NCI-H524 treated with DMSO at 0.1 percent for 48 hours (cell line): ENCODE measurements at regions not wholly inside any gene's neighbourhood (a gene's known extent, or its start where the extent isn't known, plus 50 kb on each side); places are given as distances from the start of the nearest gene placed in this dataset.

Source experiments
- DNase-seq: peaks from one replicate; lab custom pipeline; 2025; lab: John Stamatoyannopoulos, UW

GRCh38 chr13:32910530-32910929 is 105.7 kb upstream of the KL start:
- DNase-seq: no peak

GRCh38 chr13:32911506-32911905 is 104.7 kb upstream of the KL start:
- DNase-seq: peak; percentile 9

GRCh38 chr13:32914686-32915085 is 101.5 kb upstream of the KL start:
- no peak for DNase-seq

DNA sequence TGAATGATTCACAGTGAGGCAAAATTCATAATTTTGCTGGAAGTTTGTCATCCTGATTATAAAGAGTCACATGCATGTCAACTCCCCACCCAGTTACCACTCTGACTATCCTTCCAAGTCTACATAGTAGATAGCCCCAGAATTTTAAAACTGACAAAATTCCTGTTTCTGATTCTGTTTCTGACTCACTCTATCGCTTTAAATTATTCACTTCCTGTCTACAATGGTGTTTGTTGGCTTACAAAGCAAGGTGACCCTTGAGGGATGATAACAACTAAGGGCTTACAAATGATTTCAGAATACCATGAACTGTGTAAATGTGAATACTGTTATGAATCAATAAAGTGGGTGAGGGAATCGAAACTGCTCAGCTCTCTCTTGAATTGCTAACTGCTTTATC is 98.7 kb upstream of the KL start:
- no peak for DNase-seq

DNA sequence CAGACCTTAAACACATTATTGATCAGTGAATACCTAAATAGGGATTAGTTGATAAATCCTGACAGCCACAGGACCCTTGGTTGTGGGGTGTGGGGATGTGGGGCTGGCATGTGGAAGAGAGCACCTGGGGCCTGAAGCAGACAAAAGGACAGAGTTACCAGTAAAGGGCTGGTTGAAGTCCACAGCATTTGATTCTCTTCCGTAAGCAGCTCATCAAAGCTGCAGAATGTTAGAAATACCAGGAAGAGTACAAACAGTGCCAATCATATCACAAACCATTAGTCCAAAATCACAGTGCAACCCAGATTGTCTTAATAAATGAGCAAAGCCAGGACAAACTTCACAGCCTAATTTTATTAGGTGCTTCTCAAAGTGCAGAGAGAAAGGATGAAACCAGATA is 92.5 kb upstream of the KL start:
- DNase-seq: no peak

DNA sequence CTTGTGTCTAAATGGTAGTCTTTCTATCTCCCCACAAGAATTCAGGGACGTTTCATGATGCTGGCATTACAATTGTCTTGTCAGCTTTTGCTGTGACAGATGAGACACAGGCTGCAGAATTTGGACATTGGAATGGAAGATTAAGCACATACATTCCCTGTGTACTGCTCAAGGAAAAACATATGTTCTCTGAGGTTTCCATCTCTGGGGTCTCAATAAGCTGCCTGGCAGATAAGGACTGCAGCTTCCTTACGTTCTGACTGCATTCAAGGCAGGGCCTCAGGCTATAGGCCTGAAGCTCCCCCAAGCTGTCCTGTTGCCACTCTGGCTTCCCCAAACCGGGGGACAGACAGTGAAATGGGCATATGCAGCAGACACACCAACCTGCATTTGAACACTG is 91.3 kb upstream of the KL start:
- DNase-seq: no peak

GRCh38 chr13:32925506-32925905 is 90.7 kb upstream of the KL start:
- no peak for DNase-seq

- DNase-seq: no peak
Observed at GRCh38 chr13:32932376-32932775, 83.8 kb upstream of the KL start.

DNA sequence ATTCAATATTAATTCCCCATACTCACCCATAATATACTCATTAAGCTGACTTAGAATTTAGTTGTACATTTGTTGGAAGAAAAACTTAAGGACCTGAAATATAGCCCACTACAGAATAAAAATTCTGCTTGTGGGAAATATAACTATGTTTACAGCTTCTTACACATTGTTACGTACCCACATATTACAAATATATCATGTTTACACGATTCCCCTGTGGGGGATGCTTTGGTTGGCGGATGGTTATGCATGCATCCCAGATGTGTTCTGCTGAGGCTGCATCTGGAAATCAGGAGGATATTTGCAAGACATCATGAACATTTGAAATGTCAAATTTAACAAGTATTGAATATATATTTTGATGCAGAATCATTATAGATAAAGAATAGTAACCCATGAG is 79.5 kb upstream of the KL start:
- DNase-seq: no peak

- no peak for DNase-seq
Observed at GRCh38 chr13:32938314-32938713, 77.9 kb upstream of the KL start.

DNA sequence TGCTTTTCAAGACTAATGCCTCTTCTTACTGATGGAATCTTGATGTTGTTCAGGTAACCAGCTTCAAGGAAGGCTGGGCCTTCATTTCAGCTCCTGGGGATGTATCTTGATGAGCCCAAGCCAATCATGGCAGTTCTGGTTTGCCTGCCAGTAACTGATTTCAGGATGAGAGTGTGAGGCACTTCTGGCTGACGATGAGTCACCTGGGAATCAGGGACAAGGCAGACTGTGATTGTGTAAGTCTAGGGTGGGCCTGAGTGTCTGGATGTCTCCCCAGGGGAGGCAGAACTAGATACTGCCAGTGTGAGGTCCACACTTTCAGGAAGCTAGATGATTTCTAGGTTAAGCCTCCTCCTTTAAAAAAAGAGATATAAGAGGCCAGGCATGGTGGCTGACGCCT is 77.3 kb upstream of the KL start:
- no peak for DNase-seq

GRCh38 chr13:32940601-32941000 is 75.6 kb upstream of the KL start:
- DNase-seq: no peak

DNA sequence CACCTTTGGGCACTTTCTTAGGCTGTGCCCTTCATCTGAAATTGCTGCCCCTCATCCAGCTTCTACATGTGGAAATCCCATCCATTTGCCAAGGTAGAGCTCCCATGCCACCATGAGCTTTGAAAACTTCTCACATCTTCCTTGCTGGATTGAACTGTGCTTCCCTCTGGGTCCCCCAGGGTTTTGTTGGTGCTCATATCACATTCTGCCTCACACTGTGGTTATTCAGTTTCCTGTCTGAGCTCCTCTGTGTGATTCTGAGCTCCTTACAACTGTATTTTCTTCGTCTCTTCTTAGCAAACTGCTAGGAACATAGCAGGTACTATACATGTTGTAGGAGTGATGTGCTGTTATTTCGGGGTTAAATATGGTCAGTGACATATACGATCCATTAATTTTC is 74.9 kb upstream of the KL start:
- no peak for DNase-seq

GRCh38 chr13:32946558-32946957 is 69.7 kb upstream of the KL start:
- DNase-seq: no peak

DNA sequence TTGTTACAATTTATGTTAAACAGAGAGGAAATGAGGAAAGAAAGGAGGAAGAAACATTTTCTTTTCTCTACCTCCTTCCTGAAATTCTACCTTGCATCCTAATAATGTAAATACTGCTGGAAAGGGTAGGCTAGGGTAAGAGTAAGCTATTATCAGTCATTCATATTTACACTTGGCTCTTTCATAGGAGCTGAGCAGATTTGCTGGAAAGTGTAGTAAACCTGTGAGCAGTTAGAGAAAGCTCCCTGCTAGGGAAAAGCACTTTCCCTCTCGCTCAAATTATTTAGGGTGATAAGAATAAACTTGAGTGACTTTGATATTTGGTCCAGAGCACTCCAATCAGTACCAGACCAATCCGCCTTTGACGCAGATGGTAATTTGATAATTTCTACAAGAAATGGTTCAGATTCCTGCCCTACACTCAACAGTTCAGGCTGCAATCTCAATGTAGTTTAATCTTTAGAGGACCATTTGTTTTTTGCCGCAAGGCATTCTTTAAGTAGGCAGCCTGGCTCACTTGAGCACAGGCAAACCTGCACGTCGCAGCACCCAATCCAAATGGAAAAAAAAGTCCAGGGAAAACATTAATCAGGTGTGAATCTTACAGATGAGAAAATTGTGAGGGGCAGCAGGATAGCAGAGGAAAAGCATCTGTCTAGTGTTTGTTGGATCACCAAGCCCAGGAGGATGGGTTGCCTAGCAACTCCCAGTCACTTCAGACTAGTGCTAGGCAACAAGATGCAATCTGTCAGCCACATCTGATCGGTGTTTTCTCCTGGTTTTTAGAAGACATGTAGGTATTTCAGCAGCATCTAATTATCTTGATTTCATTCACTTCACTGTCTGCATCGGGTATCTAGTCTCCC is 68.6 kb upstream of the KL start:
- peak; percentile 57 for DNase-seq

- no peak for DNase-seq
Observed at GRCh38 chr13:32949820-32950219, 66.4 kb upstream of the KL start.

- DNase-seq: no peak
Observed at GRCh38 chr13:32951580-32951979, 64.6 kb upstream of the KL start.

DNA sequence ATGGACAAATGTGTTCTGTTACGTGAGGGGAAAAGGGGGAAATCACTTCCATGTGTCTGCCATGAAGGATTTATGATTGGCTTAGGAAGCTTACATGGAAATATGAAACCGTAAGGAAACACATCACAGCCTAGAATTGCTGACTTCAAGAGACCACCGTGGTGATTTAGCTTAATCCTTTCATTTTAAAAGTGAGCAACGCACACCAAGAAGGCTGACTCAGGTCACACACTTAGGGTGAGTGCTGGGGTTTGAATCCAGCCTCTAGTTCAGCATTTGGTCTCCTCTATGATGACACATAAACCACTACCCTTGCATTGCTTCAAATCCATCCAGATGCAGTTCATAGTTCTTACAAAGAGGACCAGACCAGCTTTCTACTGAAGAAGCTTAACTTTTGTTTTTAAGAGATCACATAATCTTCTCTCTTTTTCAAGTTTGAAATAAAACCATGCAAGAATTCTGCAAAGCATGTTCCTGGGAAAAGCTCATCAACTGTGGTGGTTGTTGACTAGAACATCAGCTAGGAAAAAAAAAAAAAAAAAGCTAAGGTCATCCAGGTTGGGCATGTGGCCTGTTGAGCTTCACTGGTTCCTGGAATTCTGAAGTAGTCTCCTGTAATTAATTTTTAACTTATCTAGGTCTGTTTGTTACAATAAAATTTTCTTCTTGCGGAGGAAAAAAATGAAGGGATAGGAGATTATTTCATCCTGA is 60.2 kb upstream of the KL start:
- no peak for DNase-seq

DNA sequence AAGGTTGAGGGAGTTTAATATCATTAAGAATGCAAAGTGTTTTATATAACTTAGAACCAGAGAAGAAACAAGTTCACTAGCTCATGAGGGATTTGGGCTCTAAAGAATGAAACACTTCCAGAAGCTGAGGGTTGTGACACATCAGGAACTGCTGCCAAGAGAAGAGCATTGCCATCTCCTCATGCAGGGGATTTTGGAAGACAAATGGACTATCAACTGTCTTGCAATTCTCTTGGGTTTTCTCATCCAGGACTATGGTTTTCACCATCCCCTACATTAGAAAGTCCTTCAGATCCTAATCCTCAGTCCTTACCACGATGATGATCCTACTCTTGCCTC is 59.7 kb upstream of the KL start:
- DNase-seq: peak; percentile 38

- DNase-seq: no peak
Observed at GRCh38 chr13:32960626-32961025, 55.6 kb upstream of the KL start.

GRCh38 chr13:32961724-32962123 is 54.5 kb upstream of the KL start:
- no peak for DNase-seq

DNA sequence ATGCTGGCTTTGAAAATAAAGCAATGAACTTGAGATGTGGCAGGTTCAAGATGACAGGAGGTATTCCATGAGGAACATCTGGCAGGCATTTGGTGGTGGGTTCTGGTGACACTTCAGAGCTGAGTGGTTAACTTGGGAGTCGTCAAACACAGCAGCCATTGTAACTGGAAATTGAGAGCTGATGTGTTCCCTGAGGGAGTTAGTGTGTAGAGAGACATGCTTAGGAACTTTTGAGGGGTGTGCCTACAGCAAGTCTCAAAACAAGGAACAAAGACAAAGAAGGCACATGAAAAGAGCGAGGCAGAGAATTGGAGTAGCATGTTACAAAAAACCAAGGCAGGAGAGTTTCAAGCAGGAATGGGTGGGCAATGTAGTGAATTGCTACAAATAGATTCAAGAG is 53.9 kb upstream of the KL start:
- DNase-seq: no peak

- no peak for DNase-seq
Observed at GRCh38 chr13:32964987-32965386, 51.2 kb upstream of the KL start.
